Nephron progenitor cell (in vitro differentiated cells): ENCODE measurements at regions not wholly inside any gene's neighbourhood (a gene's known extent, or its start where the extent isn't known, plus 50 kb on each side); places are given as distances from the start of the nearest gene placed in this dataset.
A peak's percentile ranks its signal among the peaks of the same experiment; 100 is the strongest.

Experiments used
- DNase-seq: peaks from one replicate; pipeline ENCODE4 v3.0.0; 2021
- H3K27ac Mint-ChIP-seq: 2 replicates; pipeline ENCODE4 v1.8.0; 2021; ENCODE audit warnings: mild to moderate bottlenecking, moderate library complexity, mixed read lengths
- H3K27me3 Mint-ChIP-seq: 2 replicates; pipeline ENCODE4 v1.8.0; 2021; ENCODE audit warnings: mild to moderate bottlenecking, low read depth, mixed read lengths; ENCODE audit not compliant: poor library complexity
- H3K36me3 Mint-ChIP-seq: 2 replicates; pipeline ENCODE4 v1.8.0; 2021; ENCODE audit warnings: low read depth, mixed read lengths
- H3K4me1 Mint-ChIP-seq: 2 replicates; pipeline ENCODE4 v1.8.0; 2021; ENCODE audit warnings: mixed read lengths
- H3K4me3 Mint-ChIP-seq: 2 replicates; pipeline ENCODE4 v1.8.0; 2021; ENCODE audit warnings: mild to moderate bottlenecking, moderate library complexity, mixed read lengths
- H3K9me3 Mint-ChIP-seq: 2 replicates; pipeline ENCODE4 v1.8.0; 2021; ENCODE audit warnings: mild to moderate bottlenecking, moderate library complexity, mixed read lengths
- CTCF ChIP-seq: fragments of 200-600 bp; sonication (generic); IDR thresholded peaks from 2 replicates; pipeline ENCODE4 v1.5.0; 2021; ENCODE audit warnings: antibody characterized with exemption

DNA sequence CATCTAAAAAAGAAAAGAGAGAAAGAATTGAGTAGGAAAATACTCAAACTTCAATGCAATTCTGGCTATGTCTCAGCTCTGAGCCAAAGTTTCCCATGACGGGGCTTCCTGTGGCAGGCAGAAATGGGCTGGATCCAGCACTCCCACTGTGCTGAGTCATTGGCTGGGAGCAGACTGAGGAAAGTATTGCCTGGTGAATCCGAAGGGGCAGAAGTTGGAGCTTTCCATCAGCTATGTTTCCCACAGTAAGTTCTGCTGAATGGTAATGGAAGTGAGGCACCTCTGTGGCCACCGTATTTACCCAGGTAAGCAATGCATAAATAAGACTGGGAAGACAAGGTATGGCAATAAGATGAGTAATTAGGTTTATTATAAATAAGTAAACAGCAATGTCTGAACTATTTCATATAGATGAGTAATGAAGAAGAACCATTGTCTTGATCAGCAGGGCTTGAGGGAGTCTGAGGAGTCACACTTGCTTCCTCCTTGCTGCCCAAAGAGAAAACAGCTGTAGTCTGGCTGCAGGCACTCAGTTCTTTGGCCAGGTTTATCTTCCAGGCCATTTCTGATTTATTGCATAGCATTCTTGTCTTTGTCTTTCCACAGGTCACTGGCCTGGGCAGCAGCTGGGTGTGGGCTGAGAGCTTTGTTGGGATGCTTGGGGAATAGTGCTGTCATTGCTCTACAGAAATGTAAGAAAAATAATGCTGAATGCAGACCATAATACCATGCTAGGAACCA, 255.3 kb downstream of the DNAJB9 start:
- DNase-seq, result peak; percentile 10
- H3K4me1 Mint-ChIP-seq, result peaks cover 30% of the 10 kb centered on the region
- H3K27ac Mint-ChIP-seq, result no peak overlapping the region
- no peaks in the 10 kb centered on the region for H3K36me3 Mint-ChIP-seq
- TF ChIP-seq CTCF, result no peak
- no peaks in the 10 kb centered on the region for H3K9me3 Mint-ChIP-seq
- H3K27me3 Mint-ChIP-seq, result no peaks in the 10 kb centered on the region
- H3K4me3 Mint-ChIP-seq, result no peak overlapping the region

GRCh38 chr7:108825581-108825909, 255.9 kb downstream of the DNAJB9 start:
- TF ChIP-seq CTCF, result no peak
- Mint-ChIP-seq H3K4me1 (peaks cover 30% of the 10 kb centered on the region), H3K9me3 (no peaks in the 10 kb centered on the region), H3K27ac (no peak overlapping the region), H3K27me3 (no peaks in the 10 kb centered on the region), H3K36me3 (no peaks in the 10 kb centered on the region), H3K4me3 (no peak overlapping the region)
- no peak for DNase-seq

- Mint-ChIP-seq H3K27ac (no peak overlapping the region), H3K4me1 (no peaks in the 10 kb centered on the region), H3K36me3 (no peaks in the 10 kb centered on the region), H3K9me3 (peaks cover 24% of the 10 kb centered on the region), H3K4me3 (no peak overlapping the region), H3K27me3 (no peaks in the 10 kb centered on the region)
- no peak for TF ChIP-seq CTCF
- no peak for DNase-seq
Observed at GRCh38 chr7:108836256-108836655, 266.6 kb downstream of the DNAJB9 start.

GRCh38 chr7:108838198-108838597, 268.5 kb downstream of the DNAJB9 start:
- no peaks in the 10 kb centered on the region for H3K27me3 Mint-ChIP-seq
- H3K27ac Mint-ChIP-seq, result no peak overlapping the region
- H3K9me3 Mint-ChIP-seq, result peaks cover 20% of the 10 kb centered on the region
- H3K36me3 Mint-ChIP-seq, result no peaks in the 10 kb centered on the region
- DNase-seq, result no peak
- TF ChIP-seq CTCF, result no peak
- H3K4me3 Mint-ChIP-seq, result no peak overlapping the region
- H3K4me1 Mint-ChIP-seq, result no peaks in the 10 kb centered on the region

- no peak for DNase-seq
- no peak for TF ChIP-seq CTCF
- Mint-ChIP-seq H3K27ac (no peak overlapping the region), H3K27me3 (no peaks in the 10 kb centered on the region), H3K9me3 (peaks cover 11% of the 10 kb centered on the region), H3K4me1 (no peaks in the 10 kb centered on the region), H3K4me3 (no peak overlapping the region), H3K36me3 (no peaks in the 10 kb centered on the region)
Observed at GRCh38 chr7:108839076-108839475, 269.4 kb downstream of the DNAJB9 start.

DNA sequence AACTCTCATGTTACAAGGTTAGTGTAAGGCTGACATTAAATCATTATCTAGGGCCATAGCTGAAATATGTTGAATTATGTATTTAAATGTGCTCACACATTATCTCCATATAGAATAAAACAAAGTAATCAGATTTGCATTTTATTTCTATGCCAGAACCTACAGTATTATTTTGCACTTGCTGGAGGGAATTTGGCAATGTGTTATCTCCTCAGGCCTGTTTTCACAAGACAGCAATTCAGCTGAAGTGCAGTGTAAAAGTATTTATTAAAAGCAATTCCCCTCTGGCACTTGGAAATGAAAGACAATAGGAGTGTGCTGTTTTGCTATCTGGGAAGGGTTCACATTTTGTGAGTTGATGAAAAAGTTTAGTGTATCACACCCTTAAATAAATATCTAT, 276.3 kb downstream of the DNAJB9 start:
- no peak for TF ChIP-seq CTCF
- no peak for DNase-seq
- no peaks in the 10 kb centered on the region for H3K9me3 Mint-ChIP-seq
- no peaks in the 10 kb centered on the region for H3K4me1 Mint-ChIP-seq
- no peak overlapping the region for H3K27ac Mint-ChIP-seq
- no peak overlapping the region for H3K4me3 Mint-ChIP-seq
- H3K36me3 Mint-ChIP-seq, result no peaks in the 10 kb centered on the region
- no peaks in the 10 kb centered on the region for H3K27me3 Mint-ChIP-seq
